ENCODE measurements at regions not wholly inside any gene's neighbourhood (a gene's known extent, or its start where the extent isn't known, plus 50 kb on each side); places are given as distances from the start of the nearest gene placed in this dataset.

DNA sequence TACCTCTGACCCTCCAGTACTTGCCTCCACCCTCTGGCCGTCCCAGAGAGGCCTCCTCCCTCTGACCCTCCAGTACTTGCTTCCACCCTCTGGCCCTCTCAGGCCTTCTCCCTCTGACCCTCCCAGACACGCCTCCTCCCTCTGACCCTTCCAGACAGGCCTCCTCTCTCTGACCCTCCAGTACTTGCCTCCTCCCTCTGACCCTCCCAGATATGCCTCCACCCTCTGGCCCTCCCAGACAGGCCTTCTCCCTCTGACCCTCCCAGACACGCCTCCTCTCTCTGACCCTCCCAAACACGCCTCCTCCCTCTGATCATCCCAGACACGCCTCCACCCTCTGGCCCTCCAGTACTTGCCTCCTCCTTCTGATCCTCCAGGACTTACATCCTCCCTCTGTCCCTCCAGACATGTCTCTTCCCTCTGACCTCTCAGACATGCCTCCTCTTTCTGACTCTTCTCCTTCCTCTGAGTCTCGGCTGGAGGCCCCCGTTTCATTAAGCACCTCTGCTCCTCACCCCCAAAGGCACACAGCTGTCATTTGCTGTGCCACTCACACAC, 71.9 kb downstream of the PHETA1 start:
- TF ChIP-seq OSR1 (CRISPR knock-in tag; IDR thresholded peaks at IDR 0.05) (no peak), ZNF8 (CRISPR knock-in tag; IDR thresholded peaks at IDR 0.05) (no peak), ARNTL (CRISPR knock-in tag; IDR thresholded peaks at IDR 0.05; ENCODE audit: borderline replicate concordance, low read depth) (no peak), BACH2 (CRISPR knock-in tag; IDR thresholded peaks at IDR 0.05; ENCODE audit: borderline replicate concordance) (no peak)
- TF ChIP-seq, protein P1, sequence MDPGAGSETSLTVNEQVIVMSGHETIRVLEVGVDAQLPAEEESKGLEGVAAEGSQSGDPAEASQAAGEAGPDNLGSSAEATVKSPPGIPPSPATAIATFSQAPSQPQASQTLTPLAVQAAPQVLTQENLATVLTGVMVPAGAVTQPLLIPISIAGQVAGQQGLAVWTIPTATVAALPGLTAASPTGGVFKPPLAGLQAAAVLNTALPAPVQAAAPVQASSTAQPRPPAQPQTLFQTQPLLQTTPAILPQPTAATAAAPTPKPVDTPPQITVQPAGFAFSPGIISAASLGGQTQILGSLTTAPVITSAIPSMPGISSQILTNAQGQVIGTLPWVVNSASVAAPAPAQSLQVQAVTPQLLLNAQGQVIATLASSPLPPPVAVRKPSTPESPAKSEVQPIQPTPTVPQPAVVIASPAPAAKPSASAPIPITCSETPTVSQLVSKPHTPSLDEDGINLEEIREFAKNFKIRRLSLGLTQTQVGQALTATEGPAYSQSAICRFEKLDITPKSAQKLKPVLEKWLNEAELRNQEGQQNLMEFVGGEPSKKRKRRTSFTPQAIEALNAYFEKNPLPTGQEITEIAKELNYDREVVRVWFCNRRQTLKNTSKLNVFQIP (CRISPR knock-in tag; IDR thresholded peaks at IDR 0.05; ENCODE audit: borderline replicate concordance, low read depth), result no peak
- TF ChIP-seq, protein P2, sequence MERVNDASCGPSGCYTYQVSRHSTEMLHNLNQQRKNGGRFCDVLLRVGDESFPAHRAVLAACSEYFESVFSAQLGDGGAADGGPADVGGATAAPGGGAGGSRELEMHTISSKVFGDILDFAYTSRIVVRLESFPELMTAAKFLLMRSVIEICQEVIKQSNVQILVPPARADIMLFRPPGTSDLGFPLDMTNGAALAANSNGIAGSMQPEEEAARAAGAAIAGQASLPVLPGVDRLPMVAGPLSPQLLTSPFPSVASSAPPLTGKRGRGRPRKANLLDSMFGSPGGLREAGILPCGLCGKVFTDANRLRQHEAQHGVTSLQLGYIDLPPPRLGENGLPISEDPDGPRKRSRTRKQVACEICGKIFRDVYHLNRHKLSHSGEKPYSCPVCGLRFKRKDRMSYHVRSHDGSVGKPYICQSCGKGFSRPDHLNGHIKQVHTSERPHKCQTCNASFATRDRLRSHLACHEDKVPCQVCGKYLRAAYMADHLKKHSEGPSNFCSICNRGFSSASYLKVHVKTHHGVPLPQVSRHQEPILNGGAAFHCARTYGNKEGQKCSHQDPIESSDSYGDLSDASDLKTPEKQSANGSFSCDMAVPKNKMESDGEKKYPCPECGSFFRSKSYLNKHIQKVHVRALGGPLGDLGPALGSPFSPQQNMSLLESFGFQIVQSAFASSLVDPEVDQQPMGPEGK (CRISPR knock-in tag; IDR thresholded peaks at IDR 0.05; ENCODE audit: borderline replicate concordance), result no peak
- no peak for ATAC-seq

DNA sequence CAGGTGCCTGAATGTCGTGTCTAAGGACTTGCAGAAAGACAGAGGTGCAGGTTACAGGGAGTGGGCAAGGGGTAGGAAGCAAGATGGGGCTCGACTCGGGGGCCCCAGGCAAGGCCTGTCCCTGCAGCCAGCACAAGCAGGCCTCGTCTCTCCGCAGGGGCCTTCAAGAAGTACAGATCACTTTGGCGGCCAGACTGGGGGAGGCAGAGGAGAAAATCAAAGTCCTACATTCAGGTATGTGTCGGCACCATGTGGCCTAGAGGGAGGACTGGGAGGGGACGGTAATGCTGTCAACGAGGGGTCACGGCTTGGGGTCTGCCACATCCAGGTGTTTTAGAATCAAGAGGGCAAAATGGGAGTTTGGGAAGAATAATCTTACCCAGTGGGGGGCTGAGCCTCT, 73.7 kb downstream of the PHETA1 start:
- no peak for ATAC-seq
- TF ChIP-seq ZNF70 (CRISPR knock-in tag; IDR thresholded peaks at IDR 0.05) (no peak), PPARA (CRISPR knock-in tag; IDR thresholded peaks at IDR 0.05; ENCODE audit: borderline replicate concordance) (no peak), BACH2 (CRISPR knock-in tag; IDR thresholded peaks at IDR 0.05; ENCODE audit: borderline replicate concordance) (no peak), CSDC2 (CRISPR knock-in tag; IDR thresholded peaks at IDR 0.05) (no peak), ZFP30 (CRISPR knock-in tag; IDR thresholded peaks at IDR 0.05) (no peak), ZFP3 (CRISPR knock-in tag; IDR thresholded peaks at IDR 0.05) (no peak), ZNF8 (CRISPR knock-in tag; IDR thresholded peaks at IDR 0.05) (no peak), ARNTL (CRISPR knock-in tag; IDR thresholded peaks at IDR 0.05; ENCODE audit: borderline replicate concordance, low read depth) (no peak), OSR1 (CRISPR knock-in tag; IDR thresholded peaks at IDR 0.05) (no peak), ESRRG (CRISPR knock-in tag; IDR thresholded peaks at IDR 0.05) (no peak)

DNA sequence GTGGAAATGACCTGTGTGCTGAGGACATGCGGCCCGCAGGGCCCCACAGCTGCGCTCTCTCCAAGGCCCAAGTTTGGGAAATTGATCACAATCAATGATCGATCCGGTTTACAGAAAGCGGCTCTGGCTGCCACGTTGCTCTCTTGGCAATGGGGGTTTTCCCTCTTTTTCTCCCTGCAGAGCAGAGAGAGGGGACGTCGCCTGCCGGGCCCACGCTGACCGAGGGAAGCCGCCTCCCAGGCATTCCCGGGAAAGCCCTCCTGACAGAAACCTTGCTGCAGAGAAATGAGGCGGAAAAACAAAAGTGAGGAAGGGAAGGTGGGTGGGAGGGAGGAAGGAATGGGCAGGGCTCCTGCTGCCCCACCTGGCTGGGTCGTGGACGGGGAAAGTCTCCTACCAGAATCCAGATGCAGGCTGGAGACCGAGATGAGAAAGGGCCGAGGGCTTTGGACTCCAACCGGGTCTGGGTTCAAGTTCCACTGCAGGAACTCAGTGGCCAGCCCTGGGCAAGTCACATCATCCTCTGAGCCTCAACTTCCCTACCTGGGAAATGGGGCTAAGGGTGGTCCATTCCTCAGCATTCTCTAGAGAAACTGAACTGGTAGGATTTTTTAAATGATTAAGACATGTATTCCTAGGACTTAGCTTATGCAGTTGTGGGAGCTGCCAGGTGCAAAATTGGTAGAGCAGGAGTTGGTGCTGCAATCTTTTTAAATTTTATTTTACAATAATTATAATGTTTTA, 75.5 kb downstream of the PHETA1 start:
- TF ChIP-seq BACH2 (CRISPR knock-in tag; IDR thresholded peaks at IDR 0.05; ENCODE audit: borderline replicate concordance) (no peak), RARB (CRISPR knock-in tag; IDR thresholded peaks at IDR 0.05) (no peak), SNAI2 (CRISPR knock-in tag; IDR thresholded peaks at IDR 0.05) (no peak), GLIS3 (CRISPR knock-in tag; IDR thresholded peaks at IDR 0.05) (no peak), TOX (CRISPR knock-in tag; IDR thresholded peaks at IDR 0.05; ENCODE audit: borderline replicate concordance) (no peak), ZNF8 (CRISPR knock-in tag; IDR thresholded peaks at IDR 0.05) (no peak), ARNTL (CRISPR knock-in tag; IDR thresholded peaks at IDR 0.05; ENCODE audit: borderline replicate concordance, low read depth) (no peak), ZNF70 (CRISPR knock-in tag; IDR thresholded peaks at IDR 0.05) (no peak), CSDC2 (CRISPR knock-in tag; IDR thresholded peaks at IDR 0.05) (no peak), ESRRG (CRISPR knock-in tag; IDR thresholded peaks at IDR 0.05) (no peak), ISL1 (CRISPR knock-in tag; IDR thresholded peaks at IDR 0.05) (no peak), TCF4 (CRISPR knock-in tag; IDR thresholded peaks at IDR 0.05; ENCODE audit: borderline replicate concordance) (no peak), ZNF565 (CRISPR knock-in tag; conservative IDR thresholded peaks at IDR 0.05; ENCODE audit: low read depth) (no peak), ZFP3 (CRISPR knock-in tag; IDR thresholded peaks at IDR 0.05) (no peak)
- TF ChIP-seq, protein P3, sequence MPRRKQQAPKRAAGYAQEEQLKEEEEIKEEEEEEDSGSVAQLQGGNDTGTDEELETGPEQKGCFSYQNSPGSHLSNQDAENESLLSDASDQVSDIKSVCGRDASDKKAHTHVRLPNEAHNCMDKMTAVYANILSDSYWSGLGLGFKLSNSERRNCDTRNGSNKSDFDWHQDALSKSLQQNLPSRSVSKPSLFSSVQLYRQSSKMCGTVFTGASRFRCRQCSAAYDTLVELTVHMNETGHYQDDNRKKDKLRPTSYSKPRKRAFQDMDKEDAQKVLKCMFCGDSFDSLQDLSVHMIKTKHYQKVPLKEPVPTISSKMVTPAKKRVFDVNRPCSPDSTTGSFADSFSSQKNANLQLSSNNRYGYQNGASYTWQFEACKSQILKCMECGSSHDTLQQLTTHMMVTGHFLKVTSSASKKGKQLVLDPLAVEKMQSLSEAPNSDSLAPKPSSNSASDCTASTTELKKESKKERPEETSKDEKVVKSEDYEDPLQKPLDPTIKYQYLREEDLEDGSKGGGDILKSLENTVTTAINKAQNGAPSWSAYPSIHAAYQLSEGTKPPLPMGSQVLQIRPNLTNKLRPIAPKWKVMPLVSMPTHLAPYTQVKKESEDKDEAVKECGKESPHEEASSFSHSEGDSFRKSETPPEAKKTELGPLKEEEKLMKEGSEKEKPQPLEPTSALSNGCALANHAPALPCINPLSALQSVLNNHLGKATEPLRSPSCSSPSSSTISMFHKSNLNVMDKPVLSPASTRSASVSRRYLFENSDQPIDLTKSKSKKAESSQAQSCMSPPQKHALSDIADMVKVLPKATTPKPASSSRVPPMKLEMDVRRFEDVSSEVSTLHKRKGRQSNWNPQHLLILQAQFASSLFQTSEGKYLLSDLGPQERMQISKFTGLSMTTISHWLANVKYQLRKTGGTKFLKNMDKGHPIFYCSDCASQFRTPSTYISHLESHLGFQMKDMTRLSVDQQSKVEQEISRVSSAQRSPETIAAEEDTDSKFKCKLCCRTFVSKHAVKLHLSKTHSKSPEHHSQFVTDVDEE (CRISPR knock-in tag; IDR thresholded peaks at IDR 0.05), result no peak
- TF ChIP-seq, protein P4, sequence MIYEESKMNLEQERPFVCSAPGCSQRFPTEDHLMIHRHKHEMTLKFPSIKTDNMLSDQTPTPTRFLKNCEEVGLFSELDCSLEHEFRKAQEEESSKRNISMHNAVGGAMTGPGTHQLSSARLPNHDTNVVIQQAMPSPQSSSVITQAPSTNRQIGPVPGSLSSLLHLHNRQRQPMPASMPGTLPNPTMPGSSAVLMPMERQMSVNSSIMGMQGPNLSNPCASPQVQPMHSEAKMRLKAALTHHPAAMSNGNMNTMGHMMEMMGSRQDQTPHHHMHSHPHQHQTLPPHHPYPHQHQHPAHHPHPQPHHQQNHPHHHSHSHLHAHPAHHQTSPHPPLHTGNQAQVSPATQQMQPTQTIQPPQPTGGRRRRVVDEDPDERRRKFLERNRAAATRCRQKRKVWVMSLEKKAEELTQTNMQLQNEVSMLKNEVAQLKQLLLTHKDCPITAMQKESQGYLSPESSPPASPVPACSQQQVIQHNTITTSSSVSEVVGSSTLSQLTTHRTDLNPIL (CRISPR knock-in tag; IDR thresholded peaks at IDR 0.05; ENCODE audit: low read depth), result no peak
- TF ChIP-seq, protein P1 (CRISPR knock-in tag; IDR thresholded peaks at IDR 0.05; ENCODE audit: borderline replicate concordance, low read depth), result no peak
- TF ChIP-seq, protein P5, sequence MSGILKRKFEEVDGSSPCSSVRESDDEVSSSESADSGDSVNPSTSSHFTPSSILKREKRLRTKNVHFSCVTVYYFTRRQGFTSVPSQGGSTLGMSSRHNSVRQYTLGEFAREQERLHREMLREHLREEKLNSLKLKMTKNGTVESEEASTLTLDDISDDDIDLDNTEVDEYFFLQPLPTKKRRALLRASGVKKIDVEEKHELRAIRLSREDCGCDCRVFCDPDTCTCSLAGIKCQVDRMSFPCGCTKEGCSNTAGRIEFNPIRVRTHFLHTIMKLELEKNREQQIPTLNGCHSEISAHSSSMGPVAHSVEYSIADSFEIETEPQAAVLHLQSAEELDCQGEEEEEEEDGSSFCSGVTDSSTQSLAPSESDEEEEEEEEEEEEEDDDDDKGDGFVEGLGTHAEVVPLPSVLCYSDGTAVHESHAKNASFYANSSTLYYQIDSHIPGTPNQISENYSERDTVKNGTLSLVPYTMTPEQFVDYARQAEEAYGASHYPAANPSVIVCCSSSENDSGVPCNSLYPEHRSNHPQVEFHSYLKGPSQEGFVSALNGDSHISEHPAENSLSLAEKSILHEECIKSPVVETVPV (CRISPR knock-in tag; IDR thresholded peaks at IDR 0.05), result no peak
- TF ChIP-seq, protein P2 (CRISPR knock-in tag; IDR thresholded peaks at IDR 0.05; ENCODE audit: borderline replicate concordance), result no peak
- no peak for ATAC-seq
